GM23248 (cell line): ENCODE measurements at regions not wholly inside any gene's neighbourhood (a gene's known extent, or its start where the extent isn't known, plus 50 kb on each side); places are given as distances from the start of the nearest gene placed in this dataset.

Source experiments
- EZH2 ChIP-seq: fragments of 200-600 bp; sonication (generic); IDR thresholded peaks from 2 replicates; pipeline ENCODE4 v1.6.1; 2018; ENCODE audit warnings: antibody characterized with exemption, mild to moderate bottlenecking; ENCODE audit not compliant: insufficient read depth, poor library complexity, severe bottlenecking
- EZH2phosphoT487 ChIP-seq: fragments of 200-600 bp; sonication (generic); IDR thresholded peaks from 2 replicates; pipeline ENCODE4 v1.6.1; 2018; ENCODE audit warnings: antibody characterized with exemption, moderate library complexity, mild to moderate bottlenecking, low read depth; ENCODE audit not compliant: insufficient read depth

DNA sequence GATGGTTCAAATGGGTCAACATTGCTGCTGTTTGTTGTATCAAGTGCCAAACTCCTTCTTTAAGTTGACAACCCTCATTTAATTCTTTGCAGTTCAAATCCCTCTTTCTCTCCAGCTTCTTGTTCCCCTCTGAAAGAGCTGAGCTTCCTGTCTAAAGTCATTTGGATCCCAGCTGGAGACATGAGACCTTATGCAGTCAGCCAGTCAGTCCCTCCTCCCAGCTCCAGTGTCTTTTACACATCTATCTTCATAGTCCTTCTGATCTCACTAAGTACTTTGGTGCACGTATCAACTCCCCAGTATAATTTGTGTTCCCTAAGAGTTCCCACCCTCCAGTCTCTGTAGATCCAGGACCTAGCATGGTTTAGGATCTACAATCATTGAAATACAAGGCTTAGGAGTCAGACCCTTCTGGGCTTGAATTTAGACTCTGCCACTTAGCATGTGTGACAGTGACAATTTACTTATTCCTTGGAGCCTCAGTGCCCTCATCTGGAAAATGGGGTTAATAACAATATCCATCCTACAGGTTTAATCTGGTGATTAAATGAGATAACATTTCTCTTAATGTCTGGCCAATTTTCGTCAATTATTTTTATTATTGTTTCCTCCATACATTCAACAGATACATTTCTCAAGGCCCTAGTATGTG lies 102.8 kb upstream of the SEMA6D start:
- TF ChIP-seq EZH2phosphoT487 (no peak), EZH2 (no peak)
